ENCODE measurements at regions not wholly inside any gene's neighbourhood (a gene's known extent, or its start where the extent isn't known, plus 50 kb on each side); places are given as distances from the start of the nearest gene placed in this dataset.

DNA sequence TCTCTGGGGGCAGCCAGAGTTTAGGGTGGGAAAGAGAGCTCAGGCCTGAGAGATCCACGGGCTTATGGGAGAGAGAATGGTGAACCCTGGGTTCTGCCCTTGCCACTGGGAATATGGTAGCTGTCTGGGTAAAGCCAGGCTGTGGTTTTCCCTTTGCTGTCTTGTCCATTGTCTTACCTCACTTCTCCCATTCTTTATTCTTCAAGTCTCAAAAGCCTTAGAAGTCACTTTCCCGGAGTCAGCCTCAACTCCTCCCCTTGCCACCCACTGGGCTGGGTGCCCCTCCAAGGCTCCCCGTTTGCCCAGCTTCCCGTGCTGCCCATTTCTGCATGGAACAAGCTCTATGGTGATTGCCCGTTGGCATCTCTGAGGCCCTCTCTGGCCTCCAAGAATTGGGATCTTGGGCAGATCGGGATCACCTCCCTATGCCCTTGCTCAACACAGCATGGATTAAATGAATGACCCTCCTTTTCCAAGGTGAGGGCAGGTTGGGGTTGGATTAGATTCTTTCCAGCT, 228.2 kb downstream of the HAUS1 start:
- DNase-seq (ENCODE audit: low read depth, low spot score): no peak
- no peaks in the 10 kb centered on the region for H3K36me3 ChIP-seq (ENCODE audit: insufficient read depth, low read length)

DNA sequence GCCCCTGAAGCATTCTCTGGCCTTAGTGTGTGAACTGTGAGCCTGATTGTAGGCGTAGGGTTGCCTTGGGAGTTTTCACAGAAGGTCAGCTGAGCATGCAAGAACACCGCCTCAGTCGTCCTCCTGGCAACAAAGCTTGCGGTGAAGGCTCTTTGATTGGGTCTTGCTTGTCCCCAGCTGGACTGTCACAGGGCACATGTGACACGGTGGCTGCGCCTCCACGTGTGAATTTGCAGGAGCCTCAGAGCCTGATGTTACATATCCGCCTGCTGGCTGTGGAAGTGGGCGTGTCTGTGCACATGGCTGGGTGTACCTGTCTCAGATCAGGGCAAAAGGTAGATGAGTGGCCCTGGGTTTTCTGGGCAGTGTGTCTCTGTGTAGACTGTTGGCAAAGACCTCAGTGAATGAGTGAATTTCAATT, 228.7 kb downstream of the HAUS1 start:
- H3K9ac ChIP-seq (ENCODE audit: insufficient read length): no peak overlapping the region
- TF ChIP-seq EZH2 (IDR thresholded peaks at IDR 0.05): no peak
- no peak for TF ChIP-seq POLR2AphosphoS5 (IDR thresholded peaks at IDR 0.05; ENCODE audit: borderline replicate concordance, low read depth, low read length)
- TF ChIP-seq FOXP2 (optimal IDR thresholded peaks at IDR 0.05; ENCODE audit: control extremely low read depth, extremely low read length, insufficient read depth): no peak
- no peak overlapping the region for H3K27ac ChIP-seq
- peak overlapping the region; percentile 89 for H3K4me3 ChIP-seq
- no peaks in the 10 kb centered on the region for H3K36me3 ChIP-seq (ENCODE audit: insufficient read depth, low read length)
- no peaks in the 10 kb centered on the region for H3K9me3 ChIP-seq (ENCODE audit: low read depth, low read length)
- no peak for DNase-seq (ENCODE audit: low read depth, low spot score)

More for the DNA sequence above, 228.2 kb downstream of the HAUS1 start:
- no peak overlapping the region for H3K9ac ChIP-seq (ENCODE audit: insufficient read length)
- no peak overlapping the region for H3K4me3 ChIP-seq
- no peak overlapping the region for H3K27ac ChIP-seq
- no peaks in the 10 kb centered on the region for H3K9me3 ChIP-seq (ENCODE audit: low read depth, low read length)
- TF ChIP-seq FOXP2 (optimal IDR thresholded peaks at IDR 0.05; ENCODE audit: control extremely low read depth, extremely low read length, insufficient read depth): no peak
- no peak for TF ChIP-seq POLR2AphosphoS5 (IDR thresholded peaks at IDR 0.05; ENCODE audit: borderline replicate concordance, low read depth, low read length)
- TF ChIP-seq EZH2 (IDR thresholded peaks at IDR 0.05): no peak

DNA sequence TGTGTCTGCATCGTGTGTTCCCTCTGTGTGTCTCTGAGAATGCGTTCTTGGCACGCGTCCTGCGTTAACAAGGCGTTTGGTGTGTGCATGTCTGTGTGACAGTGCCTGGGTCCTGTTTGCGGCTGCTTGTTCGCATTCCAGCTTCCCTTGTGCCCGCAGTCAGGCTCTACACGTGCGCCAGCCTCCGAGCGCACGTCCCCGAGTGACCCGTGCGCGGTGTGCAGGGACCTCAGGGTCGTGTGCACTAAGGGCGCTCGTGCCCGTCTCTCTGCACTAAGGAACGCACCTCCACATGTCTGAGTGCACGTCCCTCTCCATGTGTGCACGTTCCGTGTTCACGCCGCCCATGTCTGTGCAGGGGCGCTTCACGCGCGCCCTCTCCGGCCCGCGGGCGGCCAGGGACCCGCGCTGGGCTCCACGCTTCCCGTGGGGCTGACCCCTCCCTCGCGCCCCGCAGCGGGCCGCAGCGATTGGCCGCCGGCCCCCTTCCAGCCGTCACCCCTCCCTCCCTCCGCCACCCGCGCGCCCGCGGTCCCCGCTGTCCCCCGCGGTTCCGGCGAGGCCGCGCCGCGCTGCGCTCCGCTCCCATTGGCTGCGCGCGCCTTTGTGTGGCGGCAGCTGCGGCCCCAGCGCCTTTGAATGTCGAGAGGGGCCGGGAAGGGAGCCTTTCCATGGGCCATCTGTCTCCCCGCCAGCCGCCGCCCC, 229.4 kb downstream of the HAUS1 start:
- H3K36me3 ChIP-seq (ENCODE audit: insufficient read depth, low read length): no peaks in the 10 kb centered on the region
- H3K4me3 ChIP-seq: peak overlapping the region; percentile 89
- TF ChIP-seq FOXP2 (optimal IDR thresholded peaks at IDR 0.05; ENCODE audit: control extremely low read depth, extremely low read length, insufficient read depth) (no peak), POLR2AphosphoS5 (IDR thresholded peaks at IDR 0.05; ENCODE audit: borderline replicate concordance, low read depth, low read length) (0 out of 2 replicates have a peak, but pooled peaks have one; percentile 28), EZH2 (IDR thresholded peaks at IDR 0.05) (no peak)
- peak overlapping the region; percentile 26 for H3K9ac ChIP-seq (ENCODE audit: insufficient read length)
- no peaks in the 10 kb centered on the region for H3K9me3 ChIP-seq (ENCODE audit: low read depth, low read length)
- DNase-seq (ENCODE audit: low read depth, low spot score): no peak
- no peak overlapping the region for H3K27ac ChIP-seq

- Histone ChIP-seq H3K27ac (no peak overlapping the region), H3K9ac (ENCODE audit: insufficient read length) (peak overlapping the region; percentile 83), H3K4me3 (peak overlapping the region; percentile 89), H3K36me3 (ENCODE audit: insufficient read depth, low read length) (no peaks in the 10 kb centered on the region), H3K9me3 (ENCODE audit: low read depth, low read length) (no peaks in the 10 kb centered on the region)
- DNase-seq (ENCODE audit: low read depth, low spot score): no peak
- TF ChIP-seq FOXP2 (optimal IDR thresholded peaks at IDR 0.05; ENCODE audit: control extremely low read depth, extremely low read length, insufficient read depth) (no peak), EZH2 (IDR thresholded peaks at IDR 0.05) (no peak), POLR2AphosphoS5 (IDR thresholded peaks at IDR 0.05; ENCODE audit: borderline replicate concordance, low read depth, low read length) (no peak)
Observed at GRCh38 chr18:46334868-46335281, 230.7 kb downstream of the HAUS1 start.

DNA sequence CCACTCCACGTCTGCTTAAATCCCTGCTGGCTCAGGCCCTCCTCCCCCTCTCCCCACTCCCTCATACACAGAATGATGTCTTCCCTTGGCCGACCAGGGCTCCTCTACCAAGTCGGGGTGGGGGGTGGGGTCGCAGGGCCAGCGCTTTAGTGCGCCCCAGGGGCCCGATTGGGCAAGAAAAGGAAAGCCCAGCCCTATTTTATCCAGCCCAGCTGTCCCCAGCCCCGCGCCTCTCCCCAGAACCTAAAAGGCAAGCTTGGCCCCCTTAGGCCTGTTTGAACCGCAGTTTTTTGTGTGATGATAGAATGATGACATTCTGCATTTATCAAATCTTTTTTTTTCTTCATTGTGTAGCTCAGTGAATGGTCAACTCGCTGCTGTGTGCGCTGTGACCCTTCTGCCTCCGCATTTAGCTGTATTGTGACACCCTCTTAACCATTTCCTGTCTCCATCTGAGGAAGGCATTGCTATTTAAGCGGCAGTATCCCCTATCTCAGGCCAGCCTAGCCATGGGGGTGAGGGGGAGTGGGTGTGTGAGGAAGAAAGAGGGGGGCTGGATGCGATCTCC, 231.4 kb downstream of the HAUS1 start:
- peak overlapping the region; percentile 89 for H3K4me3 ChIP-seq
- TF ChIP-seq POLR2AphosphoS5 (IDR thresholded peaks at IDR 0.05; ENCODE audit: borderline replicate concordance, low read depth, low read length) (no peak), FOXP2 (optimal IDR thresholded peaks at IDR 0.05; ENCODE audit: control extremely low read depth, extremely low read length, insufficient read depth) (no peak), EZH2 (IDR thresholded peaks at IDR 0.05) (no peak)
- H3K9ac ChIP-seq (ENCODE audit: insufficient read length): peak overlapping the region; percentile 83
- no peak for DNase-seq (ENCODE audit: low read depth, low spot score)
- no peaks in the 10 kb centered on the region for H3K36me3 ChIP-seq (ENCODE audit: insufficient read depth, low read length)
- H3K9me3 ChIP-seq (ENCODE audit: low read depth, low read length): no peaks in the 10 kb centered on the region
- H3K27ac ChIP-seq: no peak overlapping the region

DNA sequence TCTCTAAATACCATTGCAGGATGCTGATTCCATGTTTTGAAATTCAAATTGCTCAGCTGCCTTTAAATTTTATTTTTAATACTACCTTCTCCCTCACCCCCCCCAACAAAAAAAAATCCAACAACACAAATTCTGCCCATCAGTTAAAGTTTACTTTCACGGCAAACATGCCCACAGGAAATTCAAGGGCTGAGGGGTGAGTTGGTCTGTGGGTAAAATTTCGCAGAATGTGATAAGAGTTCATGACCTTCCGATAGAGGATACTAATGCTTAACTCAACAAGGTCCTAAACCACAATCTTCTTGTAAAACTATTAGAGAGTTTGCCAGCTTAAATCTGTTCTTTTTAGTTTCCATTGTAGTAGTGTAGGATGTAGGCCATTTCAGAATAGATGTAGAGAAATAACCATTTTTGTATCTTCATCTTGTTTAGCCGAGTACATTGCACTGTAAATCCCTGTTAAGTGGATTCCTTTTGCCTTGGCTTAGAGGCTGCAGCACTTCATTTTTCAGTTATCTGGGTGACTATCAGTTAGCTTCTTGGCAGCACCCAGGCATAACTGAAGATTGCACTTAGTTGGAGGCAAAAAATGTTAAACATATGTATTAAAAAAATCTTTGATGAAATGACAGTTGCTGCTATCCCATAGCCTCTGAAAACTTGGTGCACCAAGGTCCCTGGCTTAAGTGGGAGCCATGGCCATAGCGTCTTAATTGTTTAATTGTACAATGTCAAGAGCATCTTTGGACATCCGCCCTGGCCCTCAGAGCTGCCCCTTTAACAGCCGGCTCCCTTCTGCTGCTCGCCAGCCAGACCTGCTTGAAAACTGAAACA, 232.3 kb downstream of the HAUS1 start:
- Histone ChIP-seq H3K27ac (no peak overlapping the region), H3K9ac (ENCODE audit: insufficient read length) (no peak overlapping the region), H3K9me3 (ENCODE audit: low read depth, low read length) (no peaks in the 10 kb centered on the region), H3K4me3 (no peak overlapping the region), H3K36me3 (ENCODE audit: insufficient read depth, low read length) (no peaks in the 10 kb centered on the region)
- no peak for TF ChIP-seq POLR2AphosphoS5 (IDR thresholded peaks at IDR 0.05; ENCODE audit: borderline replicate concordance, low read depth, low read length)
- no peak for TF ChIP-seq EZH2 (IDR thresholded peaks at IDR 0.05)
- no peak for DNase-seq (ENCODE audit: low read depth, low spot score)

DNA sequence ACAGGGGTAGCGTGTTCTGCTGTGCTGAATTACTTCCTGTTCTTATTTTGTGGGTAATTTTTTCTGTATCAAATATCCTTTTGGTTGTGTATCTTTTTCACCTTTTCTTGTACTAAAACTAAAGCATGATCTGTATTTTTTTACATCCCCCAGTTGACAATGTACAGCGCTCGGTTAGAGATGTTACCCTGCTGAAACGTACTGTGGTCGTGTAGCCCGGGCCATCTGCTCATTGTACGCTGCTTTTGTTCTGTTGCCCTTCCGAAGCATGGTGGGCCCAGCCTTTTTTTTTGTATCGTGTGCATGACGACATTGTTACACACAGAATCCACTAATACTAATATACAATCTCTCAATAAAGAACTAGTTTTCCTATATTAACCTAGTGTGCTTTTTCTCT, 233.1 kb downstream of the HAUS1 start:
- DNase-seq (ENCODE audit: low read depth, low spot score): no peak
- no peak overlapping the region for H3K9ac ChIP-seq (ENCODE audit: insufficient read length)
- 0 out of 2 replicates have a peak overlapping the region, but pooled peaks have one; percentile 6 for H3K27ac ChIP-seq
- TF ChIP-seq FOXP2 (optimal IDR thresholded peaks at IDR 0.05; ENCODE audit: control extremely low read depth, extremely low read length, insufficient read depth): no peak
- TF ChIP-seq POLR2AphosphoS5 (IDR thresholded peaks at IDR 0.05; ENCODE audit: borderline replicate concordance, low read depth, low read length): no peak
- TF ChIP-seq EZH2 (IDR thresholded peaks at IDR 0.05): no peak
- no peak overlapping the region for H3K4me3 ChIP-seq
- H3K9me3 ChIP-seq (ENCODE audit: low read depth, low read length): no peaks in the 10 kb centered on the region
- no peaks in the 10 kb centered on the region; the same call in 1 of the 2 replicates for H3K36me3 ChIP-seq (ENCODE audit: insufficient read depth, low read length)

- no peak overlapping the region for H3K4me3 ChIP-seq
- H3K27ac ChIP-seq: no peak overlapping the region
- no peak for DNase-seq (ENCODE audit: low read depth, low spot score)
- TF ChIP-seq POLR2AphosphoS5 (IDR thresholded peaks at IDR 0.05; ENCODE audit: borderline replicate concordance, low read depth, low read length) (no peak), FOXP2 (optimal IDR thresholded peaks at IDR 0.05; ENCODE audit: control extremely low read depth, extremely low read length, insufficient read depth) (no peak), EZH2 (IDR thresholded peaks at IDR 0.05) (no peak)
- H3K36me3 ChIP-seq (ENCODE audit: insufficient read depth, low read length): no peaks in the 10 kb centered on the region; the same call in 1 of the 2 replicates
- H3K9me3 ChIP-seq (ENCODE audit: low read depth, low read length): no peaks in the 10 kb centered on the region
- no peak overlapping the region for H3K9ac ChIP-seq (ENCODE audit: insufficient read length)
Observed at GRCh38 chr18:46338205-46338604, 234.0 kb downstream of the HAUS1 start.
